Neuronal stem cell (in vitro differentiated cells): ENCODE measurements at regions not wholly inside any gene's neighbourhood (a gene's known extent, or its start where the extent isn't known, plus 50 kb on each side); places are given as distances from the start of the nearest gene placed in this dataset.

Experiments
- DNase-seq: peaks from one replicate; pipeline ENCODE4 v3.0.0-alpha.2; 2013; ENCODE audit warnings: low spot score
- H2AFZ ChIP-seq: one replicate; pipeline ENCODE4 v1.6.1; 2013; ENCODE audit warnings: mild to moderate bottlenecking, low read length, inconsistent platforms
- H2AK5ac ChIP-seq: 2 replicates; pipeline ENCODE4 v1.6.1; 2013; ENCODE audit warnings: low read depth, mild to moderate bottlenecking, inconsistent platforms, low read length, moderate library complexity, mixed read lengths
- H2BK120ac ChIP-seq: 2 replicates; pipeline ENCODE4 v1.6.1; 2013; ENCODE audit warnings: low read depth, mild to moderate bottlenecking, inconsistent platforms, low read length, moderate library complexity, mixed read lengths
- H2BK12ac ChIP-seq: one replicate; pipeline ENCODE4 v1.6.1; 2013; ENCODE audit warnings: low read length, inconsistent platforms
- H2BK15ac ChIP-seq: 2 replicates; pipeline ENCODE4 v1.6.1; 2013; ENCODE audit warnings: mild to moderate bottlenecking, low read length, inconsistent platforms, mixed read lengths
- H2BK5ac ChIP-seq: one replicate; pipeline ENCODE4 v1.6.1; 2013; ENCODE audit warnings: inconsistent platforms, mild to moderate bottlenecking, low read length, moderate library complexity
- H3K14ac ChIP-seq: one replicate; pipeline ENCODE4 v1.6.1; 2013; ENCODE audit warnings: low read length, inconsistent platforms
- H3K18ac ChIP-seq: 2 replicates; pipeline ENCODE4 v1.6.1; 2013; ENCODE audit warnings: low read length, inconsistent platforms
- H3K23ac ChIP-seq: 2 replicates; pipeline ENCODE4 v1.6.1; 2013; ENCODE audit warnings: low read depth, mild to moderate bottlenecking, mixed read lengths, low read length, inconsistent platforms; ENCODE audit not compliant: poor library complexity
- H3K27ac ChIP-seq: replicated peaks from 3 replicates; pipeline ENCODE4 v1.5.1; 2013; ENCODE audit warnings: low read length, inconsistent platforms
- H3K27me3 ChIP-seq, 3 experiments: 2 replicates each; pipeline ENCODE4 v1.6.1; 2013; ENCODE audit warnings: low read length in 3 of 3, mild to moderate bottlenecking in 2 of 3, inconsistent platforms in 1 of 3, low read depth in 1 of 3, mixed read lengths in 1 of 3, moderate library complexity in 1 of 3; ENCODE audit not compliant: control insufficient read depth in 3 of 3, insufficient read depth in 3 of 3
- H3K36me3 ChIP-seq, 2 donors: replicated peaks in 1 of 2; 2 replicates each; pipeline ENCODE4 v1.6.1; 2013; ENCODE audit warnings: low read length in 2 of 2; ENCODE audit not compliant: control insufficient read depth in 2 of 2, insufficient read depth in 2 of 2
- H3K4ac ChIP-seq: 2 replicates; pipeline ENCODE4 v1.6.1; 2013; ENCODE audit warnings: inconsistent platforms, mild to moderate bottlenecking, low read length, moderate library complexity
- H3K4me1 ChIP-seq, 2 donors: 1 replicate in 1 of 2; 2 replicates in 1 of 2; pipeline ENCODE4 v1.6.1; 2013; ENCODE audit warnings: low read length in 2 of 2, low read depth in 1 of 2; ENCODE audit not compliant: control insufficient read depth in 2 of 2, insufficient read depth in 1 of 2
- H3K4me2 ChIP-seq: one replicate; pipeline ENCODE4 v1.6.1; 2013; ENCODE audit warnings: mild to moderate bottlenecking, low read length, inconsistent platforms; ENCODE audit not compliant: insufficient read depth, poor library complexity, severe bottlenecking
- H3K4me3 ChIP-seq, 2 donors: 2 replicates each; pipeline ENCODE4 v1.5.1; 2013; ENCODE audit warnings: low read length in 2 of 2, mild to moderate bottlenecking in 2 of 2, inconsistent platforms in 1 of 2, moderate library complexity in 1 of 2
- H3K79me1 ChIP-seq: one replicate; pipeline ENCODE4 v1.6.1; 2013; ENCODE audit warnings: low read depth, mild to moderate bottlenecking, inconsistent platforms, low read length, moderate library complexity
- H3K9ac ChIP-seq: one replicate; pipeline ENCODE4 v1.6.1; 2013; ENCODE audit warnings: mild to moderate bottlenecking, low read depth, low read length, inconsistent platforms; ENCODE audit not compliant: poor library complexity
- H3K9me3 ChIP-seq, 2 donors: replicated peaks in 1 of 2; 2 replicates each; pipeline versions ENCODE3 to v1.6.1; 2013; ENCODE audit warnings: low read length in 2 of 2, mild to moderate bottlenecking in 2 of 2, inconsistent platforms in 1 of 2, low read depth in 1 of 2, mixed read lengths in 1 of 2, moderate library complexity in 1 of 2; ENCODE audit not compliant: control insufficient read depth in 2 of 2, insufficient read depth in 1 of 2
- H4K8ac ChIP-seq: one replicate; pipeline ENCODE4 v1.6.1; 2013; ENCODE audit warnings: low read depth, mild to moderate bottlenecking, inconsistent platforms, low read length, moderate library complexity
- H4K91ac ChIP-seq: one replicate; pipeline ENCODE4 v1.6.1; 2013; ENCODE audit warnings: low read length, low read depth, mild to moderate bottlenecking, inconsistent platforms; ENCODE audit not compliant: poor library complexity
- WGBS, 2 donors: extraction: QIAGEN DNeasy Blood & Tissue Kit; methylation state at CpG; one replicate each; pipeline ENCODE4 v1.1.7; 2013; ENCODE audit warnings: missing lambda C conversion rate in 2 of 2, mixed read lengths in 1 of 2; ENCODE audit not compliant: insufficient read length in 2 of 2, insufficient replicate concordance in 1 of 2; ENCODE audit errors: extremely low coverage in 2 of 2; 5-methylcytosine and 5-hydroxymethylcytosine counted together

- Histone ChIP-seq H2BK15ac (no peak overlapping the region), H3K27me3 (no peaks in the 10 kb centered on the region), H3K36me3 (no peaks in the 10 kb centered on the region), H3K9me3 (no peaks in the 10 kb centered on the region), H3K9ac (no peak overlapping the region), H3K4me2 (no peak overlapping the region), H4K8ac (no peak overlapping the region), H2AFZ (no peak overlapping the region), H2BK12ac (no peak overlapping the region), H3K23ac (no peak overlapping the region), H3K4ac (no peak overlapping the region), H2BK5ac (no peak overlapping the region), H3K27ac (no peak overlapping the region), H3K14ac (no peak overlapping the region), H3K18ac (no peak overlapping the region), H2BK120ac (no peak overlapping the region), H4K91ac (no peak overlapping the region), H3K4me3 (no peak overlapping the region), H3K4me1 (peaks cover 0 to 1% of the 10 kb centered on the region in 2 donors), H3K79me1 (no peaks in the 10 kb centered on the region), H2AK5ac (no peak overlapping the region)
- WGBS, 2 donors, result no CpG with 5 or more reads among the region's 4 CpGs
- DNase-seq, result no peak
These were observed 420.1 kb upstream of the PAPPA start for GRCh38 chr9:115733318-115734110.

GRCh38 chr9:115739096-115739875, 414.3 kb upstream of the PAPPA start:
- H3K9me3 ChIP-seq, result no peaks in the 10 kb centered on the region
- no peak overlapping the region for H3K27ac ChIP-seq
- H3K9ac ChIP-seq, result no peak overlapping the region
- WGBS, 2 donors, result no CpG with 5 or more reads among the region's 7 CpGs
- no peak overlapping the region for H2BK15ac ChIP-seq
- H3K18ac ChIP-seq, result no peak overlapping the region
- peaks cover 0 to 2% of the 10 kb centered on the region in 2 donors for H3K4me1 ChIP-seq
- no peak overlapping the region for H4K8ac ChIP-seq
- H4K91ac ChIP-seq, result no peak overlapping the region
- H3K4me2 ChIP-seq, result no peak overlapping the region
- no peak overlapping the region for H3K4me3 ChIP-seq
- DNase-seq, result no peak
- no peaks in the 10 kb centered on the region for H3K36me3 ChIP-seq
- H2BK5ac ChIP-seq, result no peak overlapping the region
- no peak overlapping the region for H2BK12ac ChIP-seq
- H2BK120ac ChIP-seq, result no peak overlapping the region
- no peak overlapping the region for H2AFZ ChIP-seq
- H2AK5ac ChIP-seq, result no peak overlapping the region
- H3K27me3 ChIP-seq, result no peaks in the 10 kb centered on the region
- no peak overlapping the region for H3K23ac ChIP-seq
- H3K4ac ChIP-seq, result no peak overlapping the region
- no peaks in the 10 kb centered on the region for H3K79me1 ChIP-seq
- H3K14ac ChIP-seq, result no peak overlapping the region

GRCh38 chr9:115740986-115741385, 412.6 kb upstream of the PAPPA start:
- Histone ChIP-seq H3K27ac (no peak overlapping the region), H3K4me1 (peaks cover 0 to 2% of the 10 kb centered on the region in 2 donors), H3K4ac (no peak overlapping the region), H2AFZ (no peak overlapping the region), H4K8ac (no peak overlapping the region), H3K4me2 (no peak overlapping the region), H2BK12ac (no peak overlapping the region), H3K27me3 (no peaks in the 10 kb centered on the region), H3K18ac (no peak overlapping the region), H2BK15ac (no peak overlapping the region), H3K14ac (no peak overlapping the region), H2BK120ac (no peak overlapping the region), H3K36me3 (no peaks in the 10 kb centered on the region), H3K23ac (no peak overlapping the region), H3K79me1 (no peaks in the 10 kb centered on the region), H2AK5ac (no peak overlapping the region), H3K4me3 (no peak overlapping the region), H2BK5ac (no peak overlapping the region), H4K91ac (no peak overlapping the region), H3K9me3 (no peaks in the 10 kb centered on the region), H3K9ac (no peak overlapping the region)
- DNase-seq, result no peak
- no CpG with 5 or more reads among the region's 1 CpG for WGBS, 2 donors
